HUES48 (cell line): ENCODE measurements at regions not wholly inside any gene's neighbourhood (a gene's known extent, or its start where the extent isn't known, plus 50 kb on each side); places are given as distances from the start of the nearest gene placed in this dataset.

Source experiments
- H3K27ac ChIP-seq: one replicate; pipeline ENCODE4 v1.7.0; 2013; ENCODE audit warnings: low read depth, low read length, inconsistent platforms
- H3K27me3 ChIP-seq: 2 replicates; pipeline ENCODE4 v1.6.1; 2013; ENCODE audit warnings: mild to moderate bottlenecking, low read length; ENCODE audit not compliant: control insufficient read depth, insufficient read depth
- H3K36me3 ChIP-seq: 2 replicates; pipeline ENCODE4 v1.6.1; 2013; ENCODE audit warnings: low read length; ENCODE audit not compliant: control insufficient read depth, insufficient read depth
- H3K4me1 ChIP-seq: 2 replicates; pipeline ENCODE4 v1.6.1; 2013; ENCODE audit warnings: mild to moderate bottlenecking, low read length; ENCODE audit not compliant: control insufficient read depth, insufficient read depth
- H3K4me3 ChIP-seq: 2 replicates; pipeline ENCODE4 v1.5.1; 2013; ENCODE audit warnings: mild to moderate bottlenecking, low read depth, low read length
- H3K9ac ChIP-seq: 2 replicates; pipeline ENCODE4 v1.6.1; 2013; ENCODE audit warnings: mild to moderate bottlenecking, low read depth, low read length, moderate library complexity
- H3K9me3 ChIP-seq: 2 replicates; pipeline ENCODE4 v1.6.1; 2013; ENCODE audit warnings: low read length; ENCODE audit not compliant: control insufficient read depth, insufficient read depth

DNA sequence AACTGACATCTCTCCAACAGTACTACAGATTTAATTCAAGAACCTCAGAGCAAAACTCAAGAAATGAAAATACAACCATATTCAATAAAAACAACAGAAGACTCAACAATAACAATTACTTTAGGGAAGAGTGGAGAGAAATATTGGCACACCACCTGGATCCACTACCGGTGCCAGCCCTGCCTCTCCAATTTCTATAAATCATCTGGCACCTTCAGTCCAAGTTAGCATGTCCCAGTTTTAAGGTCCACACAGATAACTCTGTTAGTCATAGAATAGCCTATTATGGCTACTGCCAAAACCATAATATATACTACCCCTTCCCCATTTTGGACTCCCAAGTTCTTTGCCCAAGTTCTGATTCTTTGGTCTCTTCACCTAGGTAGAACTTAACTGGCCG lies 69.9 kb upstream of the PSMA6 start:
- no peak overlapping the region for H3K4me3 ChIP-seq
- H3K9me3 ChIP-seq, result no peaks in the 10 kb centered on the region
- no peaks in the 10 kb centered on the region for H3K27me3 ChIP-seq
- H3K9ac ChIP-seq, result no peak overlapping the region
- 0 out of 2 replicates have a peak, but pooled peaks cover 3% of the 10 kb centered on the region for H3K36me3 ChIP-seq
- no peak overlapping the region for H3K27ac ChIP-seq
- no peaks in the 10 kb centered on the region for H3K4me1 ChIP-seq

DNA sequence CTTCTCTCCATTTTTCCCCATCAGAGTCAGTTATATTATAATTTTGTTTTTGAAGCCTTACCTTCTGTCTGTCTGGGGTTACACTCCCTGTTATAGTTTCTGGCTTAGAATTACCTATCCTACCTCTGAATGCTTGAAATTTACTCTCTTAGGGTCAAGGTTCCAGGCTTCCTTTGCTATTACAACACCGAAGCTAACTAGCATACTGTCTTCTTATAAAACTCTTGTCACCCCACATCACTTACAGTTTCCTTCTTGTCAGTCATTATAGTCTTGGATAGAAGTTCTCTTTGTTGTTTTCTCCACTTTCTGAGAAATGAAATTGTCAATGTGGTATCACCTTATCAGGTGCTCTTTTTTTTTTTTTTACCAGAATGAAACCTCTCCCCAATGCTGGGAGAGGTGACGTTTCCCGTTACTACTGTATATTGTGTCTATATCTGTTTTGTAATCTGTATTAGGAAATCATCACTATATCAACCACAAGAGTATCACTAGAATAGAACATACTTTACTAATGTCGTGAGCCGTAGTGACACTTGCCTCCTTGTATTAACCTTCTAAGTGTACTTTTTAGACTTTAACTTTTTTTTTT lies 69.2 kb upstream of the PSMA6 start:
- Histone ChIP-seq H3K4me3 (no peak overlapping the region), H3K9ac (no peak overlapping the region), H3K27ac (no peak overlapping the region), H3K9me3 (no peaks in the 10 kb centered on the region), H3K4me1 (no peaks in the 10 kb centered on the region), H3K27me3 (no peaks in the 10 kb centered on the region), H3K36me3 (0 out of 2 replicates have a peak, but pooled peaks cover 3% of the 10 kb centered on the region)

DNA sequence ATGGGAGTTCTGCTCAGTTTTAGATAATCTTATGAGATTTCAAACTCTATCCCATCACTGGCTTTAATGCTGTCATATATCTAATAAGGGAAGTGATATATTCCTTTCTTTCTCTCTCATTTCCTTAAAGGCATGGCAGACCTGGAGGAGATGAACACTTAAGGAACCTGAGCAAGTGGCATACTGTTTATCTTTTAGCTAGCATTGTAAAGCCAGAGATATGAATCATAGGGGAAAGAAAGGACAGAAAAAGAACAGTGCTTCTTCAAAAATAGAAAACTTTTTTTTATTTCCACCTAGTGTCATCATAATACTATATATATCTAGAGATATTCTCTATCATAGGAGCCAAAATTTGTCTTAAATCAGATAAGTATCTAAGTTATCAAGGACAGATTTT lies 68.3 kb upstream of the PSMA6 start:
- no peak overlapping the region for H3K9ac ChIP-seq
- no peak overlapping the region for H3K27ac ChIP-seq
- no peaks in the 10 kb centered on the region for H3K27me3 ChIP-seq
- no peaks in the 10 kb centered on the region for H3K4me1 ChIP-seq
- H3K9me3 ChIP-seq, result no peaks in the 10 kb centered on the region
- H3K4me3 ChIP-seq, result no peak overlapping the region
- H3K36me3 ChIP-seq, result 0 out of 2 replicates have a peak, but pooled peaks cover under 1% of the 10 kb centered on the region

DNA sequence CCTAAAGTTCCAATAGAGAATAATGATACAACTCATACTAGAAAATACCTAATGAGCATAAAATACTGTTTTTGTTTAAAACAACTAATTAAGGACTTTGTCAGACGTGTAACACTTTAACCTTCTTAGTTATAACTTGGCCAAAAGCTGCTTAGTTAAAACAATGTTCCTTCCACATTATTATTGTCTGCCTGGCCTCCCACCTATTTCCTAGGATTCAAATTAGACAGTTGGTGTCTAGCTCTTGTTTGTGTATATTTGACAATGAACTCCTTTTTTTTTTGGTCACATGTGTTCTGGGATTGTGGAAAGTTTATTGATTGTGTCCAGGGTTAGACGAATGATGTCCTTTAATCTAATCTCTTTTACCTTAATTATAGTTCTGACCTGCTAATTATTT lies 67.6 kb upstream of the PSMA6 start:
- no peaks in the 10 kb centered on the region for H3K27me3 ChIP-seq
- no peaks in the 10 kb centered on the region for H3K4me1 ChIP-seq
- H3K27ac ChIP-seq, result no peak overlapping the region
- no peaks in the 10 kb centered on the region for H3K36me3 ChIP-seq
- H3K9me3 ChIP-seq, result no peaks in the 10 kb centered on the region
- H3K9ac ChIP-seq, result no peak overlapping the region
- no peak overlapping the region for H3K4me3 ChIP-seq

DNA sequence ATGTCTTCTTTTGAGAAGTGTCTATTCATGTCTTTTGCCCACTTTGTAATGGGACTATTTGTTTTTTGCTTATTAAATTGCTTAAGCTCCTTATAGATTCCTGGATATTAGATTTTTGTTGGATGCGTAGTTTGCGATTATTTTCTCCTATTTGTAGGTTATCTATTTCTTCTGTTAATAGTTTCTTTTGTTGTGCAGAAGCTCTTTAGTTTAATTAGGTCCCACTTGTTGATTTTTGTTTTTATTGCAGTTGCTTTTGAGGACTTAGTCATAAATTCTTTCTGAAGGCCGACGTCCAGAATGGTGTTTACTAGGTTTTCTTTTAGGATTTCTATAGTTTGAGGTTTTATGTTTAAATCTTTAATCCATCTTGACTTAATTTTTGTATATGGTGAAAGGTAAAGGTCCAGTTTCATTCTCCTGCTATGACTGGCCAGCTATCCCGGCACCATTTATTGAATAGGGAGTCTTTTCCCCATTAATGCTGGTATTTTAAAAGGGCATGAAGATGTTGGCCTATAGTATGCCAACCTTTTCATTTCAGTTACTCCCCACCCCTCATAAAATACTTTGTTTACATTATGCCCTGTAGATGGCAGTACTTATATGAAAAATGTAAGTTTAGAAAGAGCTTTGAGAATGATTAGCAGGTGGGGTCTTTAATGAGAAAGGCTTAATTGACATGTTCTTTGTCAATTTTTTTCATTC lies 62.9 kb upstream of the PSMA6 start:
- Histone ChIP-seq H3K9ac (no peak overlapping the region), H3K9me3 (no peaks in the 10 kb centered on the region), H3K27me3 (no peaks in the 10 kb centered on the region), H3K36me3 (no peaks in the 10 kb centered on the region), H3K27ac (no peak overlapping the region), H3K4me3 (no peak overlapping the region), H3K4me1 (no peaks in the 10 kb centered on the region)

DNA sequence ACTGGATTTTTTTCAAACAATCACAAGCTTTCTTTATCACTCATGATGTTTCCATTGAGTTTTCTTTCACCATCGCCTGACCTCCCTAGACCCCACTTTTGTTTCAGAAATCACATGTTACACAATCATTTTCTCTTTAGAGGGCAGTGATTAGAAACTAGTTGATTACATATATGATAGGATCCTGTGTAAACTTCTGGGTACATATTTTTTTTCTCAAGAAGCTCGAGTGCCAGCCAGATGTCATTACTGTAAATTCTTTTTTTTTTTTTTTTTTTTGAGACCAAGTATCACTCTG lies 62.4 kb upstream of the PSMA6 start:
- Histone ChIP-seq H3K4me3 (no peak overlapping the region), H3K9ac (no peak overlapping the region), H3K9me3 (no peaks in the 10 kb centered on the region), H3K27ac (no peak overlapping the region), H3K27me3 (no peaks in the 10 kb centered on the region), H3K36me3 (no peaks in the 10 kb centered on the region), H3K4me1 (no peaks in the 10 kb centered on the region)

DNA sequence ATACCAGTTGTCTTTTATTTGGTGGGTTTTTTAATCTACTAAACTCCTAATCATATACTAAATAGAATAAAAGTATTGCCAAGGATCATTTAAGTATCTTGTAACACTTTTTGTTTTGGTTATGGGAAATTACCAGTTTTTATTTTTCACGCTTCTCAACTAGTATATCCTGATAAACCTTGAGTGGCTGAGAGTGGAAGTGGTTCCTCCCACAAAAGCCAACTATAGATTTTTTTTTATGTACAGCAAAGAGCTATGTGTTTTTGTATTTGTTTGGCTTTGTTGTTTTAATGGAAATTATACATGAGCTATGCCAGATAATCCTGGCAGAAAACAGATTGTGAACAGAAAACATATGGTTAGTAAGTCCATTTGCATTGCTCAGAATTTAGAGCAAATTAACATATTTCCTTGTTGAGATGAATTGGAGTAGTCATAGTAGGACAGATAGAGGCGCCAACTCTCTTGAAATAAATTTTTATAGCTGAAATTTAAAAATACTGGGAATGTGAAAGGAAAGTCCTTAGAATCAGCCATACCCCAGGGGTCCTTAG lies 60.9 kb upstream of the PSMA6 start:
- H3K4me3 ChIP-seq, result no peak overlapping the region
- H3K27me3 ChIP-seq, result no peaks in the 10 kb centered on the region
- no peak overlapping the region for H3K9ac ChIP-seq

DNA sequence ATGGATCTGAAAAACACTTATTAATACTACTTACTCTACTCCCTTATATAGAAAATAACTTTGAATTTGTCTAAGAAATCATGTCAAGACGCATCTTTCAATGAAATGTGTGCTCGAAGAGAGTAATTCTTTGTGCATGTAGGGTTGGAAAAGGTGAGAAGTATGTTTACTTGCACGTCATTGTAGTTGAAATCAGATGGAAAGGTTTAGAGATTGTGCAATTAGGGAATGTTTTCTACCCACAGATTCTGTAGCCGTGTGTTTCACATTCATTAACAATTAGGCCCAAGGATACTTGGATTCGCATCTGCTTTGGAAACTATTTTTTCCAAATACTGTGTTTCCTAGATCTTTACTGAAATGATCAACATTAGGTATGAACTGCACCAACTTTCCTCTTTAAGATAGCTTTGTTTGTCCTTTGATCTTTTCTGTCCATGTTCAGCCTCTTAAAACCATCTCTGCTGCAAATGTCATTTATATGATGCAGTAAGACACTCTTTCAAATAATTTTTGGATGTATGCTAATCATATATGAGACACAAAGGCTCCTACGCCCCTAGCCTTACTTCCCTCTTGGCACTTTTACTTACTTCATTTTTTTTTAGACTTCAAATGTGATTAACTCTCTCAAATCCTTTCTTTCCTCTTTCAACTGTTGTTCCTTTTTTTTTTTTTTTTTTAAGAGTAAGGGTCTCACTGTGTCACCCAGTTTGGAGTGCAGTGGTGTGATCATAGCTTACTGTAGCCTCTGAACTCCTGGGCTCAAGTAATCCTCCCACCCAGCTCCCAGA lies 58.0 kb upstream of the PSMA6 start:
- Histone ChIP-seq H3K9ac (no peak overlapping the region), H3K27ac (no peak overlapping the region), H3K4me3 (no peak overlapping the region), H3K27me3 (no peaks in the 10 kb centered on the region), H3K36me3 (0 out of 2 replicates have a peak, but pooled peaks cover 3% of the 10 kb centered on the region), H3K9me3 (no peaks in the 10 kb centered on the region), H3K4me1 (no peaks in the 10 kb centered on the region)

More for the DNA sequence above, 60.9 kb upstream of the PSMA6 start:
- Histone ChIP-seq H3K36me3 (no peaks in the 10 kb centered on the region), H3K4me1 (no peaks in the 10 kb centered on the region), H3K9me3 (no peaks in the 10 kb centered on the region), H3K27ac (no peak overlapping the region)

DNA sequence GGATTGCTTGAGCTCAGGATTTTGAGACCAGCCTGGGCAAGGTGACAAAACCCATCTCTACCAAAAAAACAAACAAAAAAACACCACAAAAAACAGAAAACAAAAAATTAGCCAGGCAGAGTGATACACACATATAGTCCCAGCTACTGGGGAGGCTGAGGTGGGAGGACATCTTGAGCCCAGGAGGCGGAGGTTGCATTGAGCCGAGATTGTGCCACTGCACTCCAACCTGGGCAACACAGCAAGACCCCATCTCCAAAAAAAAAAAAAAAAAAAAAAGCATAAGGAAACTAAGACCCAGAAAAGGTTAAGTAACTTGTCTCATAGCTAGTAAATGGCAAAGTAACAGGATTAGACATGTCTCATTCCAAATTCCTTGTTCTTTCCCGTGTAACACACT lies 56.3 kb upstream of the PSMA6 start:
- H3K9me3 ChIP-seq, result no peaks in the 10 kb centered on the region
- H3K9ac ChIP-seq, result no peak overlapping the region
- H3K4me1 ChIP-seq, result no peaks in the 10 kb centered on the region
- 0 out of 2 replicates have a peak, but pooled peaks cover 3% of the 10 kb centered on the region for H3K36me3 ChIP-seq
- no peak overlapping the region for H3K27ac ChIP-seq
- no peaks in the 10 kb centered on the region for H3K27me3 ChIP-seq
- H3K4me3 ChIP-seq, result no peak overlapping the region

DNA sequence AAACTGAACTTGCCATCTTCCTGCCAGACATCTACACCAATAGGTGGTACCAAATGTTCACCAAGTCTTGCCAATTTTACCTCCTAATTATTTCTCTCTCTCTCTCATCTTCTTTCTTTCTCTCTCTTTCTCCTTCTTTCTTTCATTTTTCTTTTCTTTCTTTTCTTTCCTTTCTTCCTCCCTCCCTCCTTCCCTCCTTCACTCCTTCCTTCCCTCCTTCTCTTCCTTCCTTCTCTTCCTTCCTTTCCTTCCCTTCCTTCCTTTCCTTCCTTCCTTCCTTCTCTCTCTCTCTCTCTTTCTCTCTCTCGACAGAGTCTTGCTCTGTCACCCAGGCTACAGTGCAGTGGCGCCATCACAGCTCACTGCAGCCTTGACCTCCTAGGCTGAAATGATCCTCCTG lies 55.4 kb upstream of the PSMA6 start:
- 0 out of 2 replicates have a peak, but pooled peaks cover 3% of the 10 kb centered on the region for H3K36me3 ChIP-seq
- no peak overlapping the region for H3K27ac ChIP-seq
- no peak overlapping the region for H3K4me3 ChIP-seq
- no peaks in the 10 kb centered on the region for H3K9me3 ChIP-seq
- H3K4me1 ChIP-seq, result no peaks in the 10 kb centered on the region
- H3K9ac ChIP-seq, result no peak overlapping the region
- H3K27me3 ChIP-seq, result no peaks in the 10 kb centered on the region

DNA sequence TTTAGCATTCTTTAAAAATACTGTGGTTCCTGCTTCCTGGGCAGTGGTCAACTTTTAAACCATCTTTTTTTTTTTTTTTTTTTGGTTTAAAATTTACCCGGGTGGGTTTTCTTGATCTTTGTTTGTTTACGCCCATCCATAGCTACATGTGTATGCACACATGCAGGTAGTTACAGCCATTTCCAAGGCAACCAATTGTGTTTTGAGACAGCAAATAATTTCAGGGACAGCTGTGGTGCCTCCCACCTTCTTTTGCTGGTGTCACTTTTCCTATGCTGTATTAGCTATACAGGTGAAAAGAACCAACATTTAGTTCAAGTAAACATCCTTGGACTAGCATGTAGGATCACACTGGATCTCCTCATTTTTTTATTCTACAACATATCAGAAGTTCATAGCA lies 52.0 kb upstream of the PSMA6 start:
- no peak overlapping the region for H3K4me3 ChIP-seq
- 0 out of 2 replicates have a peak, but pooled peaks cover 3% of the 10 kb centered on the region for H3K36me3 ChIP-seq
- no peaks in the 10 kb centered on the region for H3K9me3 ChIP-seq
- H3K27ac ChIP-seq, result no peak overlapping the region
- 0 out of 2 replicates have a peak, but pooled peaks cover 2% of the 10 kb centered on the region for H3K4me1 ChIP-seq
- H3K27me3 ChIP-seq, result no peaks in the 10 kb centered on the region
- no peak overlapping the region for H3K9ac ChIP-seq
